NCI-H460 (cell line): ENCODE measurements at regions not wholly inside any gene's neighbourhood (a gene's known extent, or its start where the extent isn't known, plus 50 kb on each side); places are given as distances from the start of the nearest gene placed in this dataset.

Experiments used
- DNase-seq: peaks from one replicate; pipeline ENCODE4 v3.0.0-alpha.2; 2016; ENCODE audit warnings: low read depth; ENCODE audit errors: extremely low read depth

DNA sequence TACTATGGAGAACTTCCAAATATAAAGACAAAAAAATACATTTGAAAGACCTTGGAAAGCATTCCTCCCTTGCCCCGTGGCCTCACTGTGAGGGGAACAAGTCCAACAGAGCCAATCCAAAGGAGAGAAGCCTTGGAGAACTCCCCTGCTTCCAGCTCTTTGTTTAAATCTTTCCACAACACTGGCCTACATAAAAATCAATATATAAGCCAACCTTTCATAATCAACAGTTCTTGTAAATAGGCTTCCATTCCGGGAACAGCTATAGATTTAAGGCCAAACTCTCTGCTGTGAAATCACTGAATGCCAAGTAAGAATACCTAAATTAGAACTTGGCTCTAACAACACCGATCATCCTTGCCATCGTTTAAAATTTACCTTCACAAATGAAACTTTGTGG is 242.1 kb downstream of the HACE1 start:
- DNase-seq: no peak

DNA sequence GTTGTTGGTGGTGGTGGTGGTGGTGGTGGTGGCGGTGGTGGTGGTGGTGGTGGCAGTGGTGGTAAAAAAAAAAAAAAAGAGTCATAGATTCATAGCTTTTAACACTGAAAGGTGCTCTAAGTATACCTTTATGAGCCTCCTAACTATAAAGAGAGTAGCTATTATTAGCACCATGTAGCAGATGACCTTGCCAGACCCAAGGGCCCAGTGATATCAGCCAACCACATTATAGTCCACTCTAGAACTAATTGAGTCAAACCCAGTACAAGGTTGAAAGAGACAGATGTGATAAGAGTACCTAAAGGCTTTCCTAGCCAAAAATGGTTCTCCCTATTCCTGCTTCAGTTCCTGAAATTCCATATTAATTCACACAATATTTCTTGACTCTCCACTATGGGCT is 245.3 kb downstream of the HACE1 start:
- DNase-seq: no peak

DNA sequence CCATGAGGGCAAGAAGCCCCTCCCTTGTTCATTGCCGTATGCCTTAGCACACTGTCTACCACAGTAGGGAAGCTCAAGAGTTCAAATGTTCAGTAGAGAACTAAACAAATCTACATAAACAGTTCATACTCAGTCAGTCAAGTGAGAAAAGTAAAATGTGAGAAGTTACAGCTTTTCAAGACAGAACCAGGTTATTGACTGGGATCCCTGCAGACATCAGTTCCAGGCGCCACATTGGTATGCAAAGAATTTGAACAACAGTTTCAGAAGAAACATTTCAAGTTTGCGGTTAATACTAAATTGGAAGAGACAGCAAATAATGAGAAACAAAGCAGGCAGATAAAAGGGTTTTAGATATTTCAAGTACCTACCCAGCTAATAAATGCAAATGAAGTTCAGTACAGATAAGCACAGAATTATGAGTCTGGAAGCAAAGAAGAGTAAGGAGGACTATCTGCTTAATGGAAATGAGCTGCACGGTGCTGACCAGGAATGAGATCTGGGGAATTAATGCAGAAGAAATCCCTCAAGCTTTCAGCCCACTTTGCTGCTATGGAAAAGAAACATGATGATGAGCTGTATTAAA is 246.2 kb downstream of the HACE1 start:
- no peak for DNase-seq

DNA sequence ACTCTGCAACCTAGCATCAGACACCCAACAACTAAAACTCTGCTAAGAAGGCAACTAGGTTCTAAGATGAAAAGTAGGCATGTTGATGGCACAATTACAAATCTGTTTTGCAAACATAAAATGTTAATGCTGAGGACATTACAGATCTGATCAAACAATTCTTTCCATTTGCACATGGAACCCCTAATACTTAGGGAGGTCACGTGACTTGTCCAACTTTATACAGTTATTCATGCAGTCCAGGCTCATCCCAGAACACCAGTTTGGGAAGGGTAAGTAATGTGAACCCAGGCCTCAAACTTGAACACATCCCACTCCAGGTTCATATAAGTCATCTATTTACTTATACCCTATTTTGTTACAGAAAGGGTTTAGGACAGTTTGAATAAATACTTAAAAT is 247.2 kb downstream of the HACE1 start:
- DNase-seq: no peak

- DNase-seq: no peak
Measured at GRCh38 chr6:104608101-104608500, 251.6 kb downstream of the HACE1 start.

DNA sequence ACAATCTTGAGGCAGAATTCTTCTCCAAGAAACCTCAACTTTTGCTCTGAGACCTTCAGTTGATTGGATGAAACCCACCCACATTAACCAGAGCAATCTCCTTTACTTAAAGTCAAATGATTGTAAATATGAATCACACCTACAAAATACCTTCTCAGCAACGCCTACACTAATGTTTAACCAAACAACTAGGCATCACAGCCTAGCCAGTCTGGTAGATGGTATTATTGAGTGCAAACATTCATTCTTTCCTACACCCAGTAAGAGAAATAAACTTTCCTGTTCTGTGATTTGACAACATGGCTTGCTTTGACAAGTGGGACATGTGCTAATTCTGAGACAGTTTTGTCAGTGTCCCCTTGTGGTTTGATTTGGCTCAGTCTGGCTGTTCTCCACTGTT is 252.2 kb downstream of the HACE1 start:
- no peak for DNase-seq

- DNase-seq: no peak
Measured at GRCh38 chr6:104606361-104606760, 253.4 kb downstream of the HACE1 start.

DNA sequence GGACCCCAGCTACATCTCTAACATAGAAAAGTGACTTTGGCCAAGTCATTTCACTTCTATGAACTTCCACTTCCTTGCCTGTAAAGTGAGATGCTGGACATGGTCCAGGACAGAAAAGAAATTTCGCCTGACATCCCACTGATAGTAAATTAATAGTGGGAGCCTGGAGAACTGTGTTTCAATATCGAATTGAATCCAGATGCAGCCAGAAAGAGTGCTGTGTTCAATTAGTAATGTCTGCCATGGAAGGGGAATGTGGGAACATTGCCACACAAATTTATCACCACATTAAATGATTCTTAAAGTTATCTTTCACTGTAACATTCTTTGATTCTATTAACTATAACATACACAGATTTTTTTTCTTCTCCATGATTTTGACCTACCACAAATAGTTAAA is 255.0 kb downstream of the HACE1 start:
- no peak for DNase-seq

GRCh38 chr6:104603108-104603745 is 256.5 kb downstream of the HACE1 start:
- no peak for DNase-seq

DNA sequence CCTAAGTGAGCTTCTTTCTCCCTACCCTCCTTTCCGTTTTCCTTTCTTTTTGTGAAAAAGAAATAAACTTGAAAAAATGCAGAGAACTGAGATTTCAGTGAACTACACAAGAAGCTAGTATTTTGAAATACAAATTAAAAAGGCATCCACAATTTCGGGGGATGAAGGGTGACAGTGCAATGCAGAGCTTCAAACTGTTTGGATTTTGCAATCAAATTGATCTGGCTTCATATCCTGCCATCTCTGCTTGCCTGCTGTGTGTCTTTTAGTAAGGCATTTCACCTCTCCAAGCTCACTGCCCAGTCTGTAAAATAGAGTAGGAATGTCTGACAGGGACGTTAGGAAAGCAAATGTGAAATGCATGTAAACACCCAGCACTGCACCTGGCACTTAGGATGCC is 258.0 kb downstream of the HACE1 start:
- DNase-seq: no peak

DNA sequence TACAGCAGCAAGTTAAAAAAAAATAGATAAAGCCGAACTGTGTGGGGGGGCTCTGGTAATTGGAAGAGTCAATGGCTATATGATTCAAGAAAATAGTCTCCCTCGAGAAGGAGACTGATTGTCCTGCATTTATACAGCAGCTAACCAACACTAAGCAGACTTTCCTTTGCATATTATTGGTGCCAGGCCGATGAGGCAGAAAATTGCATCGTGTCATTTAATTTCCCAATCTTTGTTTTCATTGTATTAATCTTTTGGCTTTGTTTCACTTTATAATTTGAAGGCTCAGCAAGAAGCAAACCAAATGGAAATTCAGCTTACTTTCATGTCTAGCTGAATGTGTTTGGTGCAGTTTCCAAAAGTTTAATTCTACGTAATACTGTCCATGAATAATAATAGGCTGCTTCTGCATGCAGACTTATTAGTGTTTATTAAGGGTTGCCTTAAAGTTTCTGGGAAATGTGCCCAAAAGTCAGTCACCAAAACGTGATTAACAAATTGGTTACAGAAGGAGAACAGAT is 258.5 kb downstream of the HACE1 start:
- no peak for DNase-seq

DNA sequence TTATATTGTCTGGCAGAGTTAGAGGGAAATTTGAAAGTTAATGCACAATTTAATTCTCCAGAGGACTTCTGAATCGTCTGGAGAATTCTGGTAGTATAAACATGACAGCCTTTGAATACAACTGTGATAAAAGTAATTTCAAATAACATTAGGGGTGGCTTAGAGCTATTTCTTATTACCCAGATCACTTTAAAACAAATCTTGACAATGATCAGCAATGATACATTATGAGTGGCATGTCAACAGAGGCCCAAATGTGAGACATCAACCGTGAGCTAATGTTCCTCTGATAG is 259.1 kb downstream of the HACE1 start:
- no peak for DNase-seq

GRCh38 chr6:104599821-104600638 is 259.7 kb downstream of the HACE1 start:
- DNase-seq: no peak

DNA sequence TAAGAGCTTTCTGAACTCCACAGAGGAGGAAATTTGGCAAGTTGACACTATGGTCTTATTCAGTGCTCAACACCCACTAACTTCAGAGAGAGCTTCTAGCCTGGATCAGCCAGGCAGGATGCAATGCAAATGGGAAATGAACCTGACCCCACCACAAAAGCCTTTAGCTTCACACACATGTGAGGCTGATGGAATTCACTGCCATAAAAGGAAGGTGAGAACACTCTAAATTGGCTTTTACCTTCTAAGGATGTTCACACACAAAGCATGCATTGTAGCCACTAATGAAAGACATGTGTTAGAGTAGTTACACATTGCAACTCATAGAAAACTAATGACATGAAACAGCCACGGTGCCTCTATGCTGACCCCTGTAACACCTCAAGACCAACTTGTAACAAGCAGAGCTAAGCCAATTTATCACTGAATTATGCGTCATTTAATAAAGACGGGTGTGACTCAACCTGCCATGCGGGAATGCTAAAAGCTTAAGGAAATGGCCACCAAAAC is 262.1 kb downstream of the HACE1 start:
- no peak for DNase-seq

- DNase-seq: no peak
Measured at GRCh38 chr6:104596091-104596490, 263.6 kb downstream of the HACE1 start.

GRCh38 chr6:104595311-104595820 is 264.4 kb downstream of the HACE1 start:
- no peak for DNase-seq

GRCh38 chr6:104591573-104592334 is 268.0 kb downstream of the HACE1 start:
- DNase-seq: no peak

DNA sequence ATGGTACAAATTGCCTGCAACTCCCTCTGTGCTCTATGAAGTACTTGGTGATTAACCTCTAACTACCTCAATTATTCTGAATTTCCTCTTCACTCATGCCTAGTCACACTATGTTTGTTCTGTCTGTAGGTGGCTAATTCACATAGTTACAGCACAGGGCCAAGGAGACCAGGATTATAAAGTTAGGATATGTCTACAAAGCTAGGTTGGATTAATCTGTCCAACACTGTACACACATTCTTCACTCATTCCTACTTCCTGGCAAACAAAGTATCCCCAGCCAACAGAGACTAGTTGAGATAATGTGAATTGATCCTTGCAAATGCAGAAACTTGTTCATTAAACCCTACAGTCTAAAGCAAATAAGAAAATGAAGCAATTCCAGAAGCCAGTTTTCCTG is 269.8 kb downstream of the HACE1 start:
- DNase-seq: no peak

DNA sequence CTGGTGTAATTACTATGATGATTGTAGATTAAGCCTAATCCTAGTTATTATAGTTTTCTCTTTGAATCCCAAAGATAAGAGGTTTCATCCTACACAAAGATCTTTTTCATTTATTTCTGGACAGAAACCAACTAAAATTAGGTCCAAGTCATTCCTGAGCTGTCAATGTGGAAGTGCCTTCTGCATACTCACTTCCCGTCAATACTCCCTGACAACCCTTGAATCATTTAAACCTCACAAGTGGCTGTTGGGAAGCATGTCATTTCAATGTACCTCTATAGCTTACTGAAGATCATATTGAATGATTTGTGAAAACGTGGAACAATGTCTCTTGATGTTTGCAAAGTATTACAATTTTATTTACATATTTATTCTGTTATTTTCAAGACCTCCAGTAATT is 274.1 kb downstream of the HACE1 start:
- no peak for DNase-seq

GRCh38 chr6:104580452-104580851 is 279.3 kb downstream of the HACE1 start:
- DNase-seq: no peak

DNA sequence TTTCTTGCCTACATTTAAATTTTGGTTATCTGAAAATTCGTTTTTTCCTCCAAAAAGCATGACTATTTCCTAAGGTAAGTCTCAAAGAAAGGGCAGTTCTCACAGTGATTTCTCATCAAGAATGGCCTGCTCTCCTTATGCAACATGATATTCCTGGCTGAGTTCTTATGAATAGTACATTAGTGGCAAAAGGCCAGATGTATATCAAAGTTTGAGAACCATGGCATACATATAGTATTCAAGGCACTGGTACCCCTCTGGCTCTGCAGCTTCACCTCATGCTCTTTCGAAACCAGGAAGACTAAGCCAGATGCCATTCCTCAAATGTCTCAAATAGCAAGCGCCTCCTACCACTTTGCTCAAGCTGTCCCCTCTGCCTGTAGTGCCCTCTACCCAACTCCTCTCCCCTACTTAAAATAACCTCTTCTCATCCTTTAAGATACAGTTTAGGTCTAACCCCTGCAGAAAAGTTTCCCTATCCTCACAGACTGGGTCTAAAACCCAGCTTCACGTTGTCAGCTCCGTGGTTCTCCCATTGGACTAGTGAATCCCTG is 280.3 kb downstream of the HACE1 start:
- no peak for DNase-seq
